Sciatic nerve (tissue), 2 donors: ENCODE measurements at regions not wholly inside any gene's neighbourhood (a gene's known extent, or its start where the extent isn't known, plus 50 kb on each side); places are given as distances from the start of the nearest gene placed in this dataset.
A peak's percentile ranks its signal among the peaks of the same experiment; 100 is the strongest.

Experiments used
- ATAC-seq: fragments of 200-7000 bp; cut with Tn5 transposase; one replicate; pipeline ENCODE4 v1.9.1; 2020; ENCODE audit warnings: mild to moderate bottlenecking, moderate library complexity
- DNase-seq: peaks from one replicate; pipeline ENCODE4 v3.0.0-alpha.2; 2020; ENCODE audit warnings: low spot score
- intact Hi-C: fragments of 100-400 bp; cut with DNase I; formaldehyde crosslinking; loops from one replicate; pipeline ENCODE4 v1.14.2; 2022
- donor health status: DM: no; HTN: no; CAD: no.
- donor health status: DM: no; HTN: no; CAD: no.

DNA sequence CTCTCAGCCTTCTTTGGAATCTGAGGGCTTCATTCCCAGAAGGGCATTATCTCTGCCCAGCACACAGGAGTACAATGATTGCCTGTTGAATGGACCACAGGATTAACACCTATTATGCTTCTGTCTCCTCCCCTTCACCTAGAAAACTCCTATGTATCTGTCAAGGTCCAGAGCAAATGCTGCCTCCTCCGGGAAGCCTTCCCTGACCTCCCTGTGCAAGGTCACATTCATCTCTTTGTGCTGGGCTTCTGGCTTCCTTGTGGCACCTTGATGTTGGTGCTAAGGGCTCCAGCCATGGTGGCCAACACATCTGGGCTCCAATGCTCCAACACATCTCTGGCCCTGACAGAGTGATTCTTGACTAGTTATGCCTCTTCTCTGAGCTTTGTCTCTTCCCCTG is 49.9 kb upstream of the ATP2B2 start:
- no peak for DNase-seq
- no peak for ATAC-seq

DNA sequence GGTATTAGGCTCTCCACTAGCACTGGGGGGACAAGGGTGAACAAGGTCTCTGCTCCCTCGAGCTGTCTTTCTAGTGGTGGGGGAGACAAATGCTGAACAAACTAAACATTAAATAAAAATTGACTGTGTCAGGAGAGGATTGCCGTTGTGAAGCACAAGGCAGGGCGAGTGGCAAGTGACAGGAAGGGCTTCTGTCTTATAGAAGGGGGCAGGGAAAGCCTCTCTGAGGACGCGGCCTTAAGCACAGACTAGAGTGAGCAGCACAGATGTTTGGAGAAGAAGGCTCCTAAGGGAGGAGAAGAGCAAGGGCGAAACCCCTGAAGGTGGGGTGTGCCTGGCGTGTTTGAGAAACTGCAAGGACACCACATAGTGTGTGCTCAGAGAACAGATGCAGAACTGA is 50.9 kb upstream of the ATP2B2 start:
- ATAC-seq (no peak), DNase-seq (no peak)
- intact Hi-C loops: no loop called here

More for the DNA sequence above, 49.9 kb upstream of the ATP2B2 start:
- intact Hi-C loops: no loop called here

DNA sequence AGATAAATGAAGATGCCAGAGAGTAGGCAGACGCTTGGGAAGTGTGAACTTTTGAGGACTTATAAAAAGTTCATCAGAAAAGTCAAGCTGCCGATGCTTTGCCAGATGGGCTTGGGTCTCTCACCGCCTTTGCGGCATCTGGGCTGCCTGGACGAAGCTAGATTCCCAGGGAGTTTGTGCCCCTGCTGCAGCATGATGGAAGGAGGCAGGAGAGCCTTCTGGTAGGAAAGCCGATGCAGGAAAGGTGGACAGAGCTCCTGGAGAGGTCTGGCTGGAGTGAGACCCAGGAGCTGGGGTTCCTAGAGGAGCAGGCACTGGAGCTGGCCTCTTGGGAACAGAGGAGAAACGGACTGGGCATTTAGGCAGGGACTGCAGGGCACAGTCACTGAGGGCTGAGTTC is 51.9 kb upstream of the ATP2B2 start:
- intact Hi-C loops: no loop called here
- ATAC-seq (no peak), DNase-seq (no peak)

DNA sequence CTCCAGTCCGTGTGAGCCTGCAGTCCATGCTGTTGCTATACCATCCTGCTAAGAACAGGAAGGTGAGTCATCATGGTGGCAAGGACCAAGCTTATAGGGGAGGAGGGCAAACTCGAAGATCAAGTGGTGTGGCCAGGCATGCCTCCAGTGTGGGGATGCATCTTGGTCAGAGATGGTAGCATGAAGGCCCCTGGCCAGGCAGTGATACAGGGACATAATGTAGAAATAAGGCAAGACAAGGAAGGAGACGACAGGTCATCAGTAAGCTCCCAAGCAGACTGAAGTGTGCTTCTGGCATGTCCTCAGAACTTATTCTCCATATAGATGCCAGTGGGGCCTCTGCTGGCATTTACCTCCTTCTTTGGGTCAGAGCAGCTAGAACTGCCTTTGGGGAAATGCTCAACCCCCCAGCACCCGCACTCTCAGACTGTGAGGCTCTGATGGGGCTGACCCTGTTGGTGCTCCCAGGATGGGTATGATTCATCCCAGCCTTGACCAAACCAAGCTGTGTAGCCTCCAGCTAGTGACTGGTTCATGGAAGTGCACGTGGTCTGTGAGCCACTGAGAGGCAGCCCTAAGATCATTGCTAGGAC is 52.5 kb upstream of the ATP2B2 start:
- intact Hi-C loops: no loop called here
- DNase-seq (no peak), ATAC-seq (no peak)

DNA sequence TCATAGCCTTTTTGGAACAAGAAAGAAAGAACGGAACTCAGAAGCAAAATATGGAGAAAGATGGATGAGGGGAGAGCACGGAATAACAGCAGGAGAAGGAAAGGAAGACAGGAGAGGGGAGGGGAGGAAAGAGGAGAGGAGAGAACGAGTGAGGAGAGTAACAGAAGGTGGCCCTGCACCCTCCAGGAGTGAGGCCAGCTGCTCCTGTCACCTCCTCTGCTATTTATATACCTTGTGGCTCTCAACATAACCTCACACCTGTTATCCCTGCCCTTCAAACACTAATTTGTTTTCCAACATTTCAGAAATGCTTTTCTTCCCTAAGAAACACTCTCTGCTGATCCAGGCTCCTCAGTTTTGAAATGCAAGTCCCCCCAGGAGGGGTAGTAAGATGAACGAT is 53.4 kb upstream of the ATP2B2 start:
- DNase-seq: no peak
- intact Hi-C loops: no loop called here
- no peak for ATAC-seq

DNA sequence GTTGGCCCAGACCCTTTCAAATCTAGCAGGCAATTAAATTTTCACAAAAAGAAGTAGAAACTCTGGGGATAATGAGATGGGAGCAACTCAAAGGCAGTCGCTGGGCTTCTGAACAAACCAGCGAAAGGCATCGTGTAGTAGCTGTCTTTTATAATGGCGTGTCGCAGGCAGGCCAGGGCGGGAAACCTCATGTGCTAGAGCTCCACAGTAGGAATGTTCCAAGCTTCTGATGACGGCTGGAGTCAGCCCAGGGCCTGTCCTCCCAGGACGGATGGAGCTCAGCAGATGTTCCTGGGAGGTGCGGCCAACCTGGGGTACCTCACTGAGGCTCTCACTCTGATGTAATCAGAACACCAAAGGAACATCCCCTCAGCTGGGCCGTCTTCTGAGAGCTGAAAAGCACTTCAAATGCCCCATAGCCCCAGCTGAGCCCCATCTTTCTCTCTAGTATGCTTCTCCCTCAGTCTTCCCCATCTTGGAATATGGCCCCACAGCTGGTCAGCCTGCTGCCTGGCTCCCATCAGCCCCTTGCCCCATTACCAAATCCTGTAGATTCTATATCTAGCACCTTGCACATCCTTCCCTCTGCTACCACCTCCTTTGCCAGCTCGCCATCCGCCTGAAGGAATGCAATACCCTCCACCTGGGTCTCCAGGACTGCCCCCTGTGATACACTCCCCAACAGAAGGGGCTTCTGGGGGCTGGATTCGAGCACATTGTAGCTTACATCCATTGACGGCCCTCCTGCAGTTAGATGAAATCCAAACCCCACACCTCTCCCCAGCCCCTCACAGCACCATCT is 54.9 kb upstream of the ATP2B2 start:
- intact Hi-C loops: no loop called here
- ATAC-seq (no peak), DNase-seq (peak; percentile 17)

DNA sequence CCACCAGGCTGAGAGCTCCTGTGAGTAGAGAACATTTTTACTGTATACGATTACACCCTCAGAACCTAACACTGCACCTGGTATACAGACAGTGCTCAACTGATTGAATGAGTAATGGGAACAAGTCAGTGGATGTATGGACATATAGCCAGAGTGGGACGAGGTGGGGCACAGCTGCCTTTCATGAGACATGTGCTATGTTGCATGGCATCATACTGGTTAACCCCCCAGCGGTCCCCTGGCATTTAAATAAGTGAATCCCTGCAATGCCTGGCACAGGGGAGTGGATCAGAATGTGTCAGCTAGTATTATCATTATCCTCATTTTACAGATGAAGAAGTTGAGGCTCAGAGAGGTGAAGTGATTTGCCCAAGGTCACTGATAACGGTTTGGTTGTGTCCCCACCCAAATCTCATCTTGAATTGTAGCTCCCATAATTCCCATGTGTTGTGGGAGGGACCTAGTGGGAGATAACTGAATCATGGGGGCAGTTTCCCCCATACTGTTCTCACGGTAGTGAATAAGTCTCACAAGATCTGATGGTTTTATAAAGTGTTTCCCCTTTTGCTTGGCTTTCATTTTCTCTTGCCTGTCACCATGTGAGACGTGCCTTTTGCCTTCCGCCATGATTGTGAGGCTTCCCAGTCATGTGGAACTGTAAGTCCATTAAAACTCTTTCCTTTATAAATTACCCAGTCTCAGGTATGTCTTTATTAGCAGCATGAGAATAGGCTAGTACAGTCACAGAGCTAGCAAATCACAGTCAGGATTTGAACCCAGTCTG is 56.0 kb upstream of the ATP2B2 start:
- intact Hi-C loops: no loop called here
- ATAC-seq (no peak), DNase-seq (no peak)

DNA sequence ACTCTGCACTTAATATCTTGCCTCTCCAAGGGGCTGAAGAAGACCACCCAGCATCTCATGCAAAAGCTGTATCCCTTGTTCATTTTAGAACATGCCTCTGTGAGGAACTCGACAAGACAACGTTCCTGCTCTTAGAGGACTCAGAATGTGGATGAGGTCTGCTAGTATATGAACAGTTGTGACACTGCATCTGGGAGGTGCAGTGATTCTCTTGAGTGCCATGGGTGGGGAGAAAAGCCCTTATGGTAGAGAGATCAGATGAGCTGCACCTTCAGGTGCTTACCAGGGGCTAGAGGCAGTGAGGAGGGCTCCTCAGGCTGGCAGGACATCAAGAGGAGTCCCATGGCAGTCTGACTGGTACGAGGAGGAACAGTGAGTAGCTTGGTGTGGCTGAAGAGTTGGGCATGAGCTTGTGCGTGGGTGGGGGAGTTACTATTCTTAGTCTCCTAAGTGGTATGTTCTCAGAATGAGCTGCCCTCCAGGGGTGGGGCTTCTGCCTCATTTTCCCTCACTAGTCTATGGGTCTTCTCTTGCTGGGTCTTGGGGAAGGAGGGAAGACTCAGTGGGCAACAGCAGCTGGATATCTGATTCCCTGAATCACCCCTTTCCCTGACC is 56.7 kb upstream of the ATP2B2 start:
- ATAC-seq (no peak), DNase-seq (peak; percentile 19)
- intact Hi-C loops: no loop called here

DNA sequence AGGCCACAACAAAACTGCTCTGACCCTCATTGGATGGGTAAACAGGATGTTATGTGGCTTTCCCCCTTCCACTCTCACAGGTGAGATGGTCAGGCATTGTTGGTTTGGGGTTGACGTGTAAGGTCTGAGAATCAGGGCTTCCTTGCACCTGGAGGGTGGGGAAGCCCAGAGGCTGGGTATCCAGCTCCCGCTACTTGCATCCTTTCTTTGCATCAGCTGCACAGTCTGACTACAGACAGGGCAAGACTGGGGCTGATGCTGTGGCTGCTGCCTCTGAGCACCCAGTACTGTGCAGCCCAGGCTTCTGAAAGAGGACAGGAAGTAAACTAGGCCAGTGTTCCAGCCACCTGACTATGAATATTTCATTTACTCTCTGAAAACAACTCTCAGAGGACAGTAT is 58.0 kb upstream of the ATP2B2 start:
- peak; percentile 15 for DNase-seq
- ATAC-seq: no peak
- intact Hi-C loops: no loop called here

DNA sequence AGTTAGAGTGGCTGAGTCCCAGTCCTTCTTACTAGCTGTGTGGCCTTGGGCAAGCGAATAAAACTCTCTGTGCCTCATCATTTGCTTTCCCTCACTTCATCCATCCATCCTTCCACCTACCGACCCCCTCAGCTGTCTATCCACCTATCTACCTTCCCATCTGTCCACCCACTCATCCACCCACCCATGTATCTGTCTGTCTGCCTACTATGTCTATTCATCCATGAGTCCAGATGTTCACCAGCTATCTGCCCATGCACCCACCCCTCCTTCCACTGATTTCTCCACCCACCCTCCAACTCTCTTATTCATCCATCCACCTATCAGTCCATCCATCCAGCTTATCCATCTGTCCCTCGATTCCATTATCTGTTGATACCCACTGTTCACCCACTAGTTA is 60.4 kb upstream of the ATP2B2 start:
- intact Hi-C loops: no loop called here
- no peak for ATAC-seq
- no peak for DNase-seq

DNA sequence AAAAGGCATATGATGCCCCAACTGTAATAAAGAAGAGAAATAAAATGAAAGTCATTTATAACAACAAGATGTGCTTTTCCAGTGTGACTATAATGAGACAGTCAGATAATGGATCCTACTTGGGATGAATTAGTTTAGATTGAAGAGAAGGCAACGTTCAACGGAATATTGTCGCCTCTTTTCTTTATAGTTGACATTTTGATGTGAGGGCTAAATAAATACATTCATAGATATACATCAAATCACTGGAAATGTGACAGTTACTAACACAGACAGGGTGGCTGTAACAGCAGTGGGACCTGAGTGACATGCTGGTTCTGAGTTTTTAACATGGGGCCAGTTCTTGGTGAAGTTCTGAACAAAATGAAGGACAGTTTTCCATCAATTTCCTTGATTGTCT is 61.1 kb upstream of the ATP2B2 start:
- intact Hi-C loops: no loop called here
- ATAC-seq (no peak), DNase-seq (no peak)

DNA sequence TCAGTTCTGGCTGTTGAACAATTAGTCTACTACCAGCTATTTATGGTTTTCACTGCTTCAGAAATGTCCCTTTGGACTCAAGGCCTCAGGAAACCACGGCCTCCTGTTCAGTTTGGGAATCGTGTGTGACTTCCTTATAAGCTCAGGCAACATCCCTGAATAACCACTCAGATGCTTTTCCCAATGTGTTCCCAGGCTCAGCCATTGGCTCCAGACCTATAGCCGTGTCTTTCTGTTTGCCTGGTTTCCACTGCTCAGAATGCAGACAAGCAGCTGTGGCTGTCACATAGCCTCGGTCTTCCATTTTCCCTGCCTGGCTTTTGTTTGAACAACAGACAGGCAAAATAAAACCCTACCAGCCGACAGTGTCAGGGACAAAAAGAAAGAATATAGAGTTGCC is 63.2 kb upstream of the ATP2B2 start:
- ATAC-seq: no peak
- intact Hi-C loops: no loop called here

DNA sequence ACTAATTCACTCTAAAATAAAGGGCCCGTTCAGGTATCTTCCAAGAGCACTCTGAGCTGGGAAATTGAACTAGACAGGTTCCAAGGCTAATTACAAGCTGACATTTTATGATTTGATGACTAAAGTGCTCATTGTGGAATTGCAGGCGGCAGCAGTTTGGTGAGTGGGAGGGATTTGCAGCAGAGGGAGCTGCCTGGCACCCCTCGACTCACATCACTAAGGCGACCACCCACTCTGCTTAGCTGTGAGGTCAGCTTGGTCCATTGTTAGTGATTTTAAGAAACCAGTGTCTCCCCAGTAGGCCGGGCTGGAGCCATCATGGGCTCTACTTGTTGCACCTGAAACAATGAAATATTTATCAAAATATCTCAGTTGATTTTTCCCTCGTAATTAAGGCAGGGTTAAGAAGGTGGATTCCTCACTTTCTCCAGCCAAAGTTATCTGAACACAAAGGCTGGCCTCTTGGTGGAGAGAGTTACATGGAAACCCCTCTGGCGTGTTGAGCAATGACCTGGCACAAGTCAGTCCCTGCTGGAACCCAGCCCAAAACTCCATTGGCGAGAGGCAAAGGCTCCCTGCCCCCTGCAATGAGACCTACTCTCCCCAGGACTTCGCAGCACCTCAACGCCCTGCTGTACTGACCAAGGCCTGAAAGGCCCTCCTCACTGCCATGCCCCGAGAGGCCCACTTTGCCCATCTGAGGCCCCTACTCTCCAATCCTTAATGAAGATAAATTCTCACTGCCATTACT is 65.0 kb upstream of the ATP2B2 start:
- intact Hi-C loops: no loop called here
- DNase-seq (peak; percentile 65), ATAC-seq (no peak)

More for the DNA sequence above, 63.2 kb upstream of the ATP2B2 start:
- no peak for DNase-seq

DNA sequence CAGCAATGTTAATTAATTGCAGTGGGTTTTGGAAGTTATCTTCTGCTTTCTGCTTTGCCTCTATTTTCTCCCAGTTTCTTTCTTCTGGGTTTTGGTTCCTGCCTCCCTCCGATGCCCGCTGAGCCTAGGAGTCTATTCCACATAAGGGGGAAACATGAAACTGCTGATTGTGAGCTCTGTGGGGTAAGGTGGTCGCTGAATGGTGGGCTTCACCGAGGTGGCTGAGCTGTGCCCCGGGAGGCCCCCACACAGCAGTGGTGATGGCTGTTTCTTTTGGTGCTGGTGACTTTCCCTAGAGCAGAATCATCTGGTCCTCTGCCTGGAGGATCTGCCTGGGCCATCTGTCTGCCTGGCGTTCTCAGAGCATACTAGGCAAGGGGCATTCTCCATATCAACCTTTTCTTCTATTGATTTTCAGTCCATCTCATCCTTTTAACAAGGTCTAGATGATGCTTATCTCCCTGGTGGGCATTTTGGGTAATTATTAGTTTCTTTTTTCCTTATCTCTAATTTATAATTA is 68.8 kb upstream of the ATP2B2 start:
- ATAC-seq (no peak), DNase-seq (no peak)
- intact Hi-C loops: no loop called here

DNA sequence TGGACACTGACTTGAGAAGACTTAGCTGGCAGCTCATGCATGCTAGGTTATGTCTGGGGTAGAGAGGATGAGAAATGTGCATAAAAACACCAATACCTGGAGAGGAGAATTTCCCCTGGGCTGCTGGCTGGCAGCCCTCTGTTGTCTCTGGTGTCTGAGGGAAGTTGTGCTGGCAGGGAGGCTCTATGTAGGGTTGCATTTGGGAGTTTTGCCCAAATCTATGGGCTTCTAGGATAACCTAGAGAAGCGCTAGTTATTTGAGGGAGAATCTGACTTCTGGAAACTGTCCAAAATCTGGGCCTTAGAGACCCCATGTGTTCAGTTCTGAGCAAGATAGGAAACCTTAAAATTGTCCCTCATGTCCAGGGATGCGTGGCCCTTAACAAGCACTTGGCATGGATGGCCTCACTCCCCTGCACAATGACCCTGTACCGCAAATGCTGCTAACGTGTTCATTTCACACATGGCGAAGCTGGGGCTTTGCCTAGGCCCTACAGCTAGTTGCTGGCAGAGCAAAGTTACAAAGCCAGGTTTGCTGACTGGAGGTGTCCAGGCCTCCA is 70.3 kb upstream of the ATP2B2 start:
- intact Hi-C loops: no loop called here
- DNase-seq (no peak), ATAC-seq (no peak)

DNA sequence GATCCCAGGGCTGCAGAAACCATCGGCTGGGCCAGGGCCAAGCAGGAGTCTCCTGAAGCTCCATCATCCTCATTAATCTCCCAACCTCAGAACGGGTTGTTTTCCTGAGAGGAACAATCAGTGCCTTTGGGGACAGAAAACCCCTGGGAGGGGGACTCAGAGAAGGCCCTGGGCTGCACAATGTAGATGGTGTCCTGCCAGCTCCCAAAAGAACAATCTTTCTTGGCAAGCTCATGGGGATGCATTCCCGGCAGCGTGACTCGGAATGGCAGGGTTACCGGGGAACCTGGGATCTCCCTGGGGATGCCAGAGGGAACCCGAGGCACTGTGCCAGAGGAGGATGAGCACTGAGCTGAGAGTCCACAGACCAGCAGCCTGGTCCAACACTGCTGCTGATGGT is 72.1 kb upstream of the ATP2B2 start:
- DNase-seq: no peak
- intact Hi-C loops: no loop called here
- no peak for ATAC-seq

DNA sequence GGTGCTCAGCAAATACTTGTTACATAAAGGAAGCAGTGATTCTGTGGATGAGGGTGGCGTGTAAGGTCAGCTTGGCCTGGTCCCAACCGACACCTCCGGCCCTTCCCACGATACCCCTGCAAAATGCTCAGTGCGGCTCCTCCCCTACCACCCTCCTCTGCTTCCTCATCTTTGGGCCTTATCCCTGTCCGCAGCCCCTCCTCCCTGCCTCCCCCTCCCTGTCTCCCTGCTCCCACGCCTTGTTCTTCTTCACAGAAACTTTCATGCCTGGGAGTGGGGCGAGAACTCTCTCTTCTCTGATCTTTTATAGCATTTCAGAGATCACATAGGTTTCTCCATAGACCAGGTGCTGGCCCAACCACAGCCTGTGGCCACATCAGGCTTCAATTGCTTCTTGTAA is 75.0 kb upstream of the ATP2B2 start:
- ATAC-seq: no peak
- DNase-seq: no peak
- intact Hi-C loops: no loop called here

DNA sequence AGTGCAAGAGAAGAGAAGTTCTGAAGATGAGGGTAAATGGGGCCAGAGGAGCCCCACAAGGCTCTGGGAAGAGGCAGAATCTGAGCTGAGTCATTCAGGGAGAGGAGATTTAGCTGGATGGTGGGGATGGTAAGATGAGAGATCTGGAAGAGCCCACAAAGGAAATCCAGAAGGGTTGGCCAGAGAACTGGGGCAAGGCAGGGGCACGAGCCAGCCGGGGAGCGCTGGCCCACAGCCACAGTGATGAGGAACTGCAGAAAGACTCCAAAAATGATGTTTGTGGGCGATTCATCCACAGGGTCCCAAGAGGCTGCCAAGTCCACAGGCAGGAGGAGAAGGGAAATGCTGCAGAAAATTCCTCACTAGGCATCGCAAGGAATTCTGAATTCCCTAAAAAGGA is 75.9 kb upstream of the ATP2B2 start:
- no peak for DNase-seq
- intact Hi-C loops: no loop called here
- ATAC-seq: no peak

DNA sequence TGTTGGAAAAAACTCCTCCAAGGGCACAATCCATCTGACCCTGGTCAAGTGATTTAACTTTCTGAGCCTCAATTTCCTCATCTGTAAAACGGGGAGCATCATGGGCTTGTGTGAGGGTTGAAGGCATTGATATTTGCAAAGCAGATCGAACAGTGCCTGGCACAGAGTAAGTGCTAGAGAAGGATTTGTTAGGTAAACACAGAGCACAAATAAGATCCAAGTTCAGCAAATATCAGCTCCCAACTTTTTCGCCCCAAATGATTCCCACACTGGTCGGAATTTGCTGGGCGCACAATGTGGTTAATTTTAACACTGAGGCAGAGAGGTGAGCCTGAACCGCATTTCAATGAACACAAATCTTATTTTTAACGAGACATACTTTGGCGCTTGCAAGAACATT is 76.3 kb upstream of the ATP2B2 start:
- ATAC-seq: no peak
- DNase-seq: no peak
- intact Hi-C loops: no loop called here
